Loucy (cell line): ENCODE measurements at regions not wholly inside any gene's neighbourhood (a gene's known extent, or its start where the extent isn't known, plus 50 kb on each side); places are given as distances from the start of the nearest gene placed in this dataset.

Source experiments
- H2AFZ ChIP-seq: fragments of 200-600 bp; sonication (generic); 2 replicates; pipeline ENCODE4 v1.6.0; 2016; ENCODE audit warnings: antibody characterized with exemption, mild to moderate bottlenecking, low read length, moderate library complexity
- H3F3A ChIP-seq: fragments of 200-600 bp; 2 replicates; pipeline ENCODE4 v1.6.0; 2016; ENCODE audit warnings: antibody characterized with exemption, low read depth, mild to moderate bottlenecking
- H3K27me3 ChIP-seq: fragments of 200-600 bp; sonication (generic); 2 replicates; pipeline ENCODE4 v1.6.1; 2014; ENCODE audit warnings: low read length, mild to moderate bottlenecking; ENCODE audit not compliant: insufficient read depth, poor library complexity, severe bottlenecking
- H3K36me3 ChIP-seq: fragments of 200-600 bp; sonication (generic); 2 replicates; pipeline ENCODE4 v1.6.1; 2016; ENCODE audit warnings: low read length; ENCODE audit not compliant: insufficient read depth
- H3K4me1 ChIP-seq: fragments of 200-600 bp; sonication (generic); 2 replicates; pipeline ENCODE4 v1.5.1; 2014; ENCODE audit warnings: low read length, mild to moderate bottlenecking; ENCODE audit not compliant: insufficient read depth, poor library complexity, severe bottlenecking
- H3K4me2 ChIP-seq: fragments of 200-600 bp; sonication (generic); 2 replicates; pipeline ENCODE4 v1.6.0; 2014; ENCODE audit warnings: antibody characterized with exemption, low read length, low read depth, mild to moderate bottlenecking; ENCODE audit not compliant: poor library complexity, severe bottlenecking
- H3K4me3 ChIP-seq: fragments of 200-600 bp; sonication (generic); 2 replicates; pipeline ENCODE4 v1.5.1; 2014; ENCODE audit warnings: low read length, mild to moderate bottlenecking, mixed read lengths; ENCODE audit not compliant: poor library complexity, severe bottlenecking
- H3K79me2 ChIP-seq: fragments of 200-600 bp; sonication (generic); 2 replicates; pipeline ENCODE4 v1.6.1; 2014; ENCODE audit warnings: low read length; ENCODE audit not compliant: insufficient read depth
- H3K9ac ChIP-seq: fragments of 200-600 bp; sonication (generic); 2 replicates; pipeline ENCODE4 v1.6.0; 2014; ENCODE audit warnings: mild to moderate bottlenecking, low read depth, low read length, moderate library complexity; ENCODE audit not compliant: poor library complexity, severe bottlenecking
- H3K9me2 ChIP-seq: fragments of 200-600 bp; sonication (generic); replicated peaks from 2 replicates; pipeline ENCODE4 v1.6.1; 2016; ENCODE audit warnings: low read depth, low read length, mixed read lengths
- H3K9me3 ChIP-seq: fragments of 200-600 bp; sonication (generic); 2 replicates; pipeline ENCODE4 v1.6.1; 2014; ENCODE audit warnings: mild to moderate bottlenecking, antibody characterized with exemption, low read length, low read depth; ENCODE audit not compliant: insufficient read depth
- H4K20me1 ChIP-seq: fragments of 200-600 bp; sonication (generic); 2 replicates; pipeline ENCODE4 v1.6.0; 2014; ENCODE audit warnings: antibody characterized with exemption, low read length, mild to moderate bottlenecking; ENCODE audit not compliant: insufficient read depth, poor library complexity, severe bottlenecking
- CTCF ChIP-seq: fragments of 200-600 bp; sonication (generic); conservative IDR thresholded peaks from 2 replicates; pipeline ENCODE4 v1.5.1; 2014; ENCODE audit warnings: mild to moderate bottlenecking, antibody characterized with exemption, low read length
- EZH2phosphoT487 ChIP-seq: fragments of 200-600 bp; IDR thresholded peaks from 2 replicates; pipeline ENCODE4 v1.6.1; 2018; ENCODE audit warnings: antibody characterized with exemption, mild to moderate bottlenecking, moderate library complexity, borderline replicate concordance

GRCh38 chr13:68490594-68490993 is 1260.5 kb upstream of the PCDH9 start:
- Histone ChIP-seq H3F3A (no peaks in the 10 kb centered on the region), H2AFZ (no peak overlapping the region), H3K79me2 (no peaks in the 10 kb centered on the region), H3K36me3 (no peaks in the 10 kb centered on the region), H3K27me3 (no peaks in the 10 kb centered on the region), H3K9me2 (no peaks in the 10 kb centered on the region), H3K9me3 (no peaks in the 10 kb centered on the region), H4K20me1 (no peaks in the 10 kb centered on the region), H3K4me2 (no peak overlapping the region), H3K4me3 (no peak overlapping the region), H3K4me1 (no peaks in the 10 kb centered on the region), H3K9ac (no peak overlapping the region)
- TF ChIP-seq EZH2phosphoT487 (no peak), CTCF (no peak)

- no peak overlapping the region for H2AFZ ChIP-seq
- no peaks in the 10 kb centered on the region for H3K36me3 ChIP-seq
- no peak for TF ChIP-seq EZH2phosphoT487
- TF ChIP-seq CTCF = no peak
- H3F3A ChIP-seq = no peaks in the 10 kb centered on the region
- H3K79me2 ChIP-seq = no peaks in the 10 kb centered on the region
- no peaks in the 10 kb centered on the region for H3K27me3 ChIP-seq
- no peaks in the 10 kb centered on the region for H3K4me1 ChIP-seq
- H3K9ac ChIP-seq = no peak overlapping the region
- no peaks in the 10 kb centered on the region for H3K9me3 ChIP-seq
- H3K4me3 ChIP-seq = no peak overlapping the region
- no peak overlapping the region for H3K4me2 ChIP-seq
- H3K9me2 ChIP-seq = no peaks in the 10 kb centered on the region
- no peaks in the 10 kb centered on the region for H4K20me1 ChIP-seq
Measured at GRCh38 chr13:68481130-68481529, 1251.0 kb upstream of the PCDH9 start.

GRCh38 chr13:68473834-68474326 is 1243.7 kb upstream of the PCDH9 start:
- Histone ChIP-seq H4K20me1 (no peaks in the 10 kb centered on the region), H3K4me2 (no peak overlapping the region), H3K4me1 (no peaks in the 10 kb centered on the region), H3K9ac (no peak overlapping the region), H3K9me3 (no peaks in the 10 kb centered on the region), H3F3A (no peaks in the 10 kb centered on the region), H3K79me2 (no peaks in the 10 kb centered on the region), H3K4me3 (no peak overlapping the region), H3K9me2 (no peaks in the 10 kb centered on the region), H3K36me3 (no peaks in the 10 kb centered on the region), H3K27me3 (no peaks in the 10 kb centered on the region), H2AFZ (no peak overlapping the region)
- TF ChIP-seq CTCF (no peak), EZH2phosphoT487 (no peak)
